GM12878 (cell line): ENCODE measurements at regions not wholly inside any gene's neighbourhood (a gene's known extent, or its start where the extent isn't known, plus 50 kb on each side); places are given as distances from the start of the nearest gene placed in this dataset.

Source experiments
- ATAC-seq: fragments of 200-7000 bp; cut with Tn5 transposase; 3 replicates; pipeline ENCODE4 v1.9.1; 2020; ENCODE audit warnings: mild to moderate bottlenecking, moderate library complexity
- BruUV-seq: library from RNA; stranded (reverse); fragments of 400-500 nt; replicated peaks from 2 replicates; lab custom pipeline; 2021; lab: Mats Ljungman, UMichigan
- CTCF ChIA-PET: fragments of 300-600 bp; sonication (Branson Sonifier 250); formaldehyde crosslinking; extraction: SDS; loops from one replicate; lab custom pipeline; 2021; ENCODE audit warnings: inconsistent platforms; lab: Yijun Ruan, JAX
- POLR2A ChIA-PET: fragments of 350-600 bp; formaldehyde crosslinking; extraction: SDS; loops from one replicate; lab custom pipeline; 2021; ENCODE audit warnings: inconsistent platforms; lab: Charles Lee
- RAD21 ChIA-PET: fragments of 300-600 bp; sonication (Branson Sonifier 250); formaldehyde crosslinking; loops from one replicate; lab custom pipeline; 2023; ENCODE audit warnings: antibody characterized with exemption; ENCODE audit not compliant: unreplicated experiment; lab: Charles Lee
- SMC1A ChIA-PET: fragments of 300-600 bp; sonication (Branson Sonifier 250); formaldehyde crosslinking; loops from one replicate; lab custom pipeline; 2023; ENCODE audit not compliant: unreplicated experiment, uncharacterized antibody; lab: Charles Lee
- DNase-seq: peaks from one replicate; pipeline ENCODE4 v3.0.0-alpha.2; 2011; ENCODE audit warnings: low read depth, low spot score
- FAIRE-seq: peaks from 3 replicates; lab custom pipeline; 2011; peaks lifted over from hg19 to GRCh38; lab: Jason Lieb, UNC
- H2AFZ ChIP-seq: 2 replicates; pipeline ENCODE4 v1.6.0; 2011; ENCODE audit warnings: low read depth, low read length, control low read depth; ENCODE audit not compliant: control insufficient read depth
- H3K27ac ChIP-seq: 2 replicates; pipeline ENCODE4 v1.5.1; 2011; ENCODE audit warnings: control low read depth; ENCODE audit not compliant: control insufficient read depth, insufficient read depth
- H3K27me3 ChIP-seq, 2 experiments: replicated peaks in 1 of 2; 2 replicates each; pipeline versions ENCODE4 v1.6.0 to v1.6.1; 2011; ENCODE audit warnings: low read length in 1 of 2; ENCODE audit not compliant: control insufficient read depth in 2 of 2, insufficient read depth in 2 of 2
- H3K36me3 ChIP-seq, 2 experiments: 2 replicates each; pipeline ENCODE4 v1.5.1; 2011; ENCODE audit warnings: low read length in 1 of 2; ENCODE audit not compliant: control insufficient read depth in 2 of 2, insufficient read depth in 2 of 2
- H3K4me1 ChIP-seq: 2 replicates; pipeline ENCODE4 v1.6.1; 2011; ENCODE audit warnings: mild to moderate bottlenecking, low read length, moderate library complexity, mixed read lengths; ENCODE audit not compliant: control insufficient read depth, insufficient read depth
- H3K4me2 ChIP-seq: 2 replicates; pipeline ENCODE4 v1.6.0; 2011; ENCODE audit warnings: control low read depth; ENCODE audit not compliant: control insufficient read depth, insufficient read depth
- H3K4me3 ChIP-seq: fragments of 200-600 bp; sonication (generic); 2 replicates; pipeline ENCODE4 v1.5.1; 2016
- H3K79me2 ChIP-seq: 2 replicates; pipeline ENCODE4 v1.6.0; 2011; ENCODE audit warnings: low read length; ENCODE audit not compliant: control insufficient read depth, insufficient read depth
- H3K9ac ChIP-seq: 2 replicates; pipeline ENCODE4 v1.8.0; 2011; ENCODE audit warnings: low read length, control low read depth, mixed read lengths; ENCODE audit not compliant: control insufficient read depth, insufficient read depth
- H3K9me3 ChIP-seq: replicated peaks from 3 replicates; pipeline ENCODE4 v1.5.1; 2011; ENCODE audit warnings: mild to moderate bottlenecking, low read length; ENCODE audit not compliant: control insufficient read depth, insufficient read depth
- H4K20me1 ChIP-seq: 2 replicates; pipeline ENCODE4 v1.6.0; 2011; ENCODE audit not compliant: control insufficient read depth, insufficient read depth
- BCL3 ChIP-seq: IDR thresholded peaks from 2 replicates; pipeline ENCODE4 v1.6.1; 2011; ENCODE audit warnings: borderline replicate concordance, low read depth, mild to moderate bottlenecking, moderate library complexity, low read length; ENCODE audit not compliant: insufficient read depth, poor library complexity, severe bottlenecking
- CBFB ChIP-seq: IDR thresholded peaks from 2 replicates; pipeline ENCODE4 v1.6.1; 2016; ENCODE audit warnings: antibody characterized with exemption, low read depth
- CEBPB ChIP-seq, 2 experiments: fragments of 150-350 bp in 1 of 2; IDR thresholded peaks; 2 replicates each; pipeline ENCODE4 v1.6.1; 2012 to 2014; ENCODE audit warnings: low read depth in 2 of 2, low read length in 2 of 2, borderline replicate concordance in 1 of 2, inconsistent platforms in 1 of 2
- CUX1 ChIP-seq: IDR thresholded peaks from 2 replicates; pipeline ENCODE4 v1.6.1; 2012; ENCODE audit warnings: improper control_type of control experiment, low read depth, low read length; ENCODE audit not compliant: insufficient replicate concordance
- DPF2 ChIP-seq: fragments of 450-650 bp; IDR thresholded peaks from 2 replicates; pipeline ENCODE4 v1.6.1; 2017; ENCODE audit warnings: mild to moderate bottlenecking
- E2F4 ChIP-seq: IDR thresholded peaks from 2 replicates; pipeline ENCODE4 v1.6.1; 2012; ENCODE audit warnings: low read depth, low read length, improper control_type of control experiment
- HDGF ChIP-seq: fragments of 450-650 bp; IDR thresholded peaks from 2 replicates; pipeline ENCODE4 v1.6.1; 2016; ENCODE audit warnings: antibody characterized with exemption
- MEF2A ChIP-seq: IDR thresholded peaks from 2 replicates; pipeline ENCODE4 v1.6.1; 2011; ENCODE audit warnings: low read depth, mild to moderate bottlenecking, low read length, moderate library complexity; ENCODE audit not compliant: insufficient read depth
- MTA3 ChIP-seq: IDR thresholded peaks from 2 replicates; pipeline ENCODE4 v1.6.1; 2012; ENCODE audit warnings: low read length, inconsistent platforms, borderline replicate concordance
- PML ChIP-seq: IDR thresholded peaks from 2 replicates; pipeline ENCODE4 v1.6.1; 2012; ENCODE audit warnings: low read length, inconsistent platforms
- POLR2AphosphoS5 ChIP-seq: IDR thresholded peaks from 2 replicates; pipeline ENCODE4 v1.6.1; 2011; ENCODE audit warnings: mild to moderate bottlenecking, low read length, inconsistent platforms
- RAD21 ChIP-seq: IDR thresholded peaks from 2 replicates; pipeline ENCODE4 v1.6.1; 2011; ENCODE audit warnings: mild to moderate bottlenecking, low read depth, low read length, moderate library complexity; ENCODE audit not compliant: insufficient read depth
- SMAD5 ChIP-seq: IDR thresholded peaks from 2 replicates; pipeline ENCODE4 v1.6.1; 2016; ENCODE audit warnings: antibody characterized with exemption, low read depth
- WGBS: methylation state at CpG from one replicate; pipeline ENCODE4 v1.1.6; 2016; ENCODE audit warnings: low lambda C conversion rate; ENCODE audit not compliant: insufficient replicate concordance, insufficient coverage; ENCODE audit errors: missing lambda C conversion rate; 5-methylcytosine and 5-hydroxymethylcytosine counted together
- in situ Hi-C: fragments of 300-500 bp; cut with MboI; formaldehyde crosslinking; loops from 9 replicates; pipeline ENCODE4 v1.14.3; 2018; ENCODE audit warnings: mixed read lengths
- intact Hi-C: fragments of 100-400 bp; cut with micrococcal nuclease; formaldehyde crosslinking; loops from one replicate; pipeline ENCODE4 v1.14.2; 2022; ENCODE audit not compliant: unreplicated experiment

GRCh38 chr7:19465861-19466260, 243.0 kb downstream of the POLR1F start (continued):
- TF ChIP-seq MEF2A (no peak), HDGF (no peak), DPF2 (no peak)

- CTCF ChIA-PET, result no interaction called here
Observed at GRCh38 chr7:19464751-19465150, 244.1 kb downstream of the POLR1F start.

More at GRCh38 chr7:19464751-19465150, 244.1 kb downstream of the POLR1F start:
- no peak overlapping the region for H2AFZ ChIP-seq
- H3K27ac ChIP-seq, result no peak overlapping the region
- H4K20me1 ChIP-seq, result no peaks in the 10 kb centered on the region
- FAIRE-seq, result no peak
- no peak overlapping the region for H3K9ac ChIP-seq
- no peaks in the 10 kb centered on the region for H3K79me2 ChIP-seq
- no peak overlapping the region for H3K4me3 ChIP-seq
- no TSS peak for BruUV-seq
- no peaks in the 10 kb centered on the region for H3K36me3 ChIP-seq
- RAD21 ChIA-PET, result no interaction called here
- no peak for ATAC-seq
- H3K4me2 ChIP-seq, result no peak overlapping the region
- H3K9me3 ChIP-seq, result no peaks in the 10 kb centered on the region
- POLR2A ChIA-PET, result no interaction called here
- in situ Hi-C loops (no loop called here), intact Hi-C loops (no loop called here)
- TF ChIP-seq RAD21 (no peak), CEBPB (IDR thresholded peaks at IDR 0.05; ENCODE audit: borderline replicate concordance in 1 of 2, low read depth in 2 of 2, low read length in 2 of 2) (no peak), CUX1 (no peak), BCL3 (no peak), MTA3 (no peak), CBFB (no peak), POLR2AphosphoS5 (no peak), DPF2 (no peak), SMAD5 (no peak), PML (no peak), E2F4 (no peak)
- 43% methylated on average over 4 of the region's 4 CpGs for WGBS
- no peaks in the 10 kb centered on the region for H3K4me1 ChIP-seq
- SMC1A ChIA-PET, result no interaction called here
- H3K27me3 ChIP-seq, result no peaks in the 10 kb centered on the region
- no peak for DNase-seq
